ENCODE measurements at regions not wholly inside any gene's neighbourhood (a gene's known extent, or its start where the extent isn't known, plus 50 kb on each side); places are given as distances from the start of the nearest gene placed in this dataset.
A peak's percentile ranks its signal among the peaks of the same experiment; 100 is the strongest.

DNA sequence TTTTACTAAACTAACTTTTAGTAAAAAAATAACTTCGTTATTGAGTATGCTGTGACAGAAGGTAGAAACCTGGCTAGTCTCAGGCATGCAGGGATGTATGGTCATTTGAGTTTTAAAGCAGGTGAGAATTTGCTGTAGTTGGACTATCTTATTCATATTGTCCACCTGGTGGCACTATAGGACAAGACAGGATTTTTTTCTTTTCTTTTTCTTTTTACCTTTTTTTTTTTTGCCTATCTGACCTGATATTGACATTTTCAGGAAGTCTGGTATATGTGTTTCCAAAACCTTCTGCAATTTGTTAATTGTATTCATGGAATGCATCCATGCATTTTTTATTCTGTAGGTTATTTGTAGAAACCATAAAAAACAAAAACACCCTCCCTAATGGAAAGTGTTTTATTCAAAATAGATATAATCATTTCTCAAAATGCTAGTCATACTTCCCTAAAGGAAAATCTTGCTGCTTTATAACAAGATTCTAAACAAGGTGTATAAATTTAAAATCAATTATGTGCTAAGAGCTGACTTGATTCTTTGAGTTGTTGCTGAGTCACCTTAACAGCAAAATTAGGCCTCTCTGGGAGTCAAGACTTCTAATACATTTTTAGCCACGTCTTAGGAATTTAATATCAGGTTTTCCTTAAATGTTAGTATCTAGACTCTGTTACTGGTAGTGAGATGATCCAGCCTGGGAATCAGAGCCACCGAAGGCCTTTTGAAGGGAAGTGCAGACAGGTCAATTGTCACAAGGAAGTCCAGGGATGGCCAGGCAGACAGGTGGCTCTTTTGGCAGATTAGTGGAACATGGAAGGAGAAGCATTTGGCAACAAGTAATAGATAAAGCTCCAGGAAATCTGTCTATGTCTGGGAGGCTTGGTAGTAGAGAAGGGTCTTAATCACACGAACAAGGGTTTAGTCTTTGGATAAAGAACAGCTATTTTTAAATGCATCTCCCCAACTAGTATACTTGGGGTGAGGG lies 201.3 kb upstream of the GNPDA2 start:
- H2AK5ac ChIP-seq (ENCODE audit: low read depth, low read length): no peak overlapping the region
- H3K79me1 ChIP-seq (ENCODE audit: low read depth in 1 of 2, low read length in 2 of 2): no peaks in the 10 kb centered on the region
- WGBS, 2 experiments (ENCODE audit: extremely low coverage in 2 of 2, insufficient read length in 1 of 2): 40% methylated on average over 1 of the region's 4 CpGs; no CpG with 5 or more reads in 1 of the 2 experiments
- no peak overlapping the region for H3K9ac ChIP-seq (ENCODE audit: low read depth, low read length)
- in situ Hi-C loops (cut with MboI; ENCODE audit: low sequenced_read_pairs) (no loop called here), intact Hi-C loops (cut with micrococcal nuclease) (loop anchor here (5.0 kb wide), 1 partner anchor 1345 kb away; no protein-coding TSS in a partner anchor), dilution Hi-C loops (cut with HindIII; ENCODE audit: low sequenced_read_pairs, unreplicated experiment) (no loop called here)
- no peaks in the 10 kb centered on the region for H3K9me3 ChIP-seq (ENCODE audit: control insufficient read depth, insufficient read depth, low read length)
- no peak overlapping the region for H2AFZ ChIP-seq (replicated peaks; ENCODE audit: low read length, poor library complexity)
- no TSS peak for BruUV-seq (replicated peaks)
- no peak overlapping the region for H3K27ac ChIP-seq (ENCODE audit: insufficient read depth, low read length)
- H2BK15ac ChIP-seq (ENCODE audit: low read depth, low read length): no peak overlapping the region
- H3K56ac ChIP-seq (ENCODE audit: extremely low read depth, insufficient read depth, low read length): no peak overlapping the region
- no peak overlapping the region for H3K4me2 ChIP-seq (ENCODE audit: low read depth, low read length)
- no peaks in the 10 kb centered on the region for H3K27me3 ChIP-seq (ENCODE audit: control insufficient read depth, insufficient read depth, low read length)
- H3K18ac ChIP-seq (ENCODE audit: low read depth, low read length): no peak overlapping the region
- ChIA-PET CTCF (no interaction called here), POLR2A (ENCODE audit: unreplicated experiment) (no interaction called here)
- no peak overlapping the region for H3K23ac ChIP-seq (ENCODE audit: low read depth, low read length)
- H3K36me3 ChIP-seq (ENCODE audit: control insufficient read depth, insufficient read depth, low read length): no peaks in the 10 kb centered on the region
- no peak overlapping the region for H4K5ac ChIP-seq (ENCODE audit: low read depth, low read length)
- no peak overlapping the region for H3K4ac ChIP-seq (ENCODE audit: low read depth, low read length)
- no peaks in the 10 kb centered on the region for H3K4me1 ChIP-seq (ENCODE audit: control insufficient read depth, insufficient read depth, low read length)
- H3K14ac ChIP-seq (replicated peaks; ENCODE audit: low read depth, low read length): no peak overlapping the region
- H2BK20ac ChIP-seq (ENCODE audit: low read depth, low read length): no peak overlapping the region
- H4K8ac ChIP-seq (ENCODE audit: low read depth in 2 of 2, low read length in 2 of 2): no peak overlapping the region
- H3K4me3 ChIP-seq (ENCODE audit: insufficient read depth, low read depth, low read length): no peak overlapping the region
- ATAC-seq (ENCODE audit: low read depth) (no peak), DNase-seq (peak; percentile 14)
- H2BK5ac ChIP-seq (ENCODE audit: low read depth, low read length, poor library complexity, severe bottlenecking): no peak overlapping the region
- no peak overlapping the region for H2BK120ac ChIP-seq (ENCODE audit: low read depth, low read length)
- H4K91ac ChIP-seq (ENCODE audit: insufficient read depth, low read depth, low read length): no peak overlapping the region
- H4K20me1 ChIP-seq (ENCODE audit: insufficient read depth, low read length): no peaks in the 10 kb centered on the region
- H2AK9ac ChIP-seq (replicated peaks; ENCODE audit: low read depth, low read length, poor library complexity): no peak overlapping the region
- no peaks in the 10 kb centered on the region for H3K9me1 ChIP-seq (ENCODE audit: insufficient read depth, low read length)
- TF ChIP-seq MAZ (IDR thresholded peaks at IDR 0.05; ENCODE audit: borderline replicate concordance, low read depth, low read length) (no peak), MXI1 (IDR thresholded peaks at IDR 0.05; ENCODE audit: borderline replicate concordance, low read depth, low read length) (no peak), MAFK (IDR thresholded peaks at IDR 0.05; ENCODE audit: low read depth, low read length) (peak; percentile 91), POLR2A (IDR thresholded peaks at IDR 0.05; ENCODE audit: low read depth, low read length) (no peak), NFE2L2 (IDR thresholded peaks at IDR 0.05; ENCODE audit: low read depth, low read length) (no peak), BHLHE40 (IDR thresholded peaks at IDR 0.05; ENCODE audit: low read depth, low read length) (no peak), RFX5 (IDR thresholded peaks at IDR 0.05; ENCODE audit: low read depth, low read length) (no peak), RAD21 (IDR thresholded peaks at IDR 0.05; ENCODE audit: low read length) (peak; percentile 46; the same call in 1 of the 2 replicates), RCOR1 (IDR thresholded peaks at IDR 0.05; ENCODE audit: insufficient replicate concordance, low read length) (no peak), CEBPB (IDR thresholded peaks at IDR 0.05; ENCODE audit: low read depth, low read length) (no peak), CHD1 (IDR thresholded peaks at IDR 0.05; ENCODE audit: low read depth, low read length) (no peak), FOS (IDR thresholded peaks at IDR 0.05; ENCODE audit: low read depth, low read length) (no peak)
- TF ChIP-seq, protein P1, sequence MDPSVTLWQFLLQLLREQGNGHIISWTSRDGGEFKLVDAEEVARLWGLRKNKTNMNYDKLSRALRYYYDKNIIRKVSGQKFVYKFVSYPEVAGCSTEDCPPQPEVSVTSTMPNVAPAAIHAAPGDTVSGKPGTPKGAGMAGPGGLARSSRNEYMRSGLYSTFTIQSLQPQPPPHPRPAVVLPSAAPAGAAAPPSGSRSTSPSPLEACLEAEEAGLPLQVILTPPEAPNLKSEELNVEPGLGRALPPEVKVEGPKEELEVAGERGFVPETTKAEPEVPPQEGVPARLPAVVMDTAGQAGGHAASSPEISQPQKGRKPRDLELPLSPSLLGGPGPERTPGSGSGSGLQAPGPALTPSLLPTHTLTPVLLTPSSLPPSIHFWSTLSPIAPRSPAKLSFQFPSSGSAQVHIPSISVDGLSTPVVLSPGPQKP (IDR thresholded peaks at IDR 0.05; ENCODE audit: borderline replicate concordance, low read depth, low read length): no peak
- TF ChIP-seq, protein P2, sequence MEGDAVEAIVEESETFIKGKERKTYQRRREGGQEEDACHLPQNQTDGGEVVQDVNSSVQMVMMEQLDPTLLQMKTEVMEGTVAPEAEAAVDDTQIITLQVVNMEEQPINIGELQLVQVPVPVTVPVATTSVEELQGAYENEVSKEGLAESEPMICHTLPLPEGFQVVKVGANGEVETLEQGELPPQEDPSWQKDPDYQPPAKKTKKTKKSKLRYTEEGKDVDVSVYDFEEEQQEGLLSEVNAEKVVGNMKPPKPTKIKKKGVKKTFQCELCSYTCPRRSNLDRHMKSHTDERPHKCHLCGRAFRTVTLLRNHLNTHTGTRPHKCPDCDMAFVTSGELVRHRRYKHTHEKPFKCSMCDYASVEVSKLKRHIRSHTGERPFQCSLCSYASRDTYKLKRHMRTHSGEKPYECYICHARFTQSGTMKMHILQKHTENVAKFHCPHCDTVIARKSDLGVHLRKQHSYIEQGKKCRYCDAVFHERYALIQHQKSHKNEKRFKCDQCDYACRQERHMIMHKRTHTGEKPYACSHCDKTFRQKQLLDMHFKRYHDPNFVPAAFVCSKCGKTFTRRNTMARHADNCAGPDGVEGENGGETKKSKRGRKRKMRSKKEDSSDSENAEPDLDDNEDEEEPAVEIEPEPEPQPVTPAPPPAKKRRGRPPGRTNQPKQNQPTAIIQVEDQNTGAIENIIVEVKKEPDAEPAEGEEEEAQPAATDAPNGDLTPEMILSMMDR (conservative IDR thresholded peaks at IDR 0.05; ENCODE audit: low read depth, low read length): peak; percentile 50
- TF ChIP-seq, protein P3, sequence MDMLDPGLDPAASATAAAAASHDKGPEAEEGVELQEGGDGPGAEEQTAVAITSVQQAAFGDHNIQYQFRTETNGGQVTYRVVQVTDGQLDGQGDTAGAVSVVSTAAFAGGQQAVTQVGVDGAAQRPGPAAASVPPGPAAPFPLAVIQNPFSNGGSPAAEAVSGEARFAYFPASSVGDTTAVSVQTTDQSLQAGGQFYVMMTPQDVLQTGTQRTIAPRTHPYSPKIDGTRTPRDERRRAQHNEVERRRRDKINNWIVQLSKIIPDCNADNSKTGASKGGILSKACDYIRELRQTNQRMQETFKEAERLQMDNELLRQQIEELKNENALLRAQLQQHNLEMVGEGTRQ (IDR thresholded peaks at IDR 0.05; ENCODE audit: low read depth, low read length): no peak

All from IMR-90 (cell line).